Fibroblast of skin of right quadriceps (primary cell): ENCODE measurements at regions not wholly inside any gene's neighbourhood (a gene's known extent, or its start where the extent isn't known, plus 50 kb on each side); places are given as distances from the start of the nearest gene placed in this dataset.
"Not testable (repeated sequence)": the region's sequence is repeated elsewhere in the genome, so short reads cannot be mapped to it uniquely, and the experiment has no call there.

Experiments used
- DNase-seq: peaks from one replicate; pipeline ENCODE4 v3.0.0-alpha.2; 2013

- DNase-seq = no peak
Observed at GRCh38 chr12:59404109-59404650, 191.6 kb upstream of the SLC16A7 start.

- DNase-seq = peak; percentile 87
Observed at GRCh38 chr12:59403259-59403932, 192.4 kb upstream of the SLC16A7 start.

GRCh38 chr12:59401862-59402261, 194.0 kb upstream of the SLC16A7 start:
- DNase-seq = no peak

GRCh38 chr12:59398164-59398563, 197.7 kb upstream of the SLC16A7 start:
- no peak for DNase-seq

GRCh38 chr12:59396919-59397318, 198.9 kb upstream of the SLC16A7 start:
- DNase-seq = peak; percentile 42

GRCh38 chr12:59396519-59396918, 199.3 kb upstream of the SLC16A7 start:
- no peak for DNase-seq

- not testable (repeated sequence) for DNase-seq
Observed at GRCh38 chr12:59395310-59395709, 200.5 kb upstream of the SLC16A7 start.

- no peak for DNase-seq
Observed at GRCh38 chr12:59393506-59393905, 202.3 kb upstream of the SLC16A7 start.

GRCh38 chr12:59389968-59390576, 205.8 kb upstream of the SLC16A7 start:
- DNase-seq = no peak

- peak; percentile 21 for DNase-seq
Observed at GRCh38 chr12:59388694-59389093, 207.1 kb upstream of the SLC16A7 start.

- no peak for DNase-seq
Observed at GRCh38 chr12:59388176-59388575, 207.7 kb upstream of the SLC16A7 start.

- DNase-seq = peak; percentile 61
Observed at GRCh38 chr12:59386236-59386635, 209.6 kb upstream of the SLC16A7 start.

- DNase-seq = peak; percentile 97
Observed at GRCh38 chr12:59383079-59383822, 212.6 kb upstream of the SLC16A7 start.

- peak; percentile 21 for DNase-seq
Observed at GRCh38 chr12:59382282-59383078, 213.3 kb upstream of the SLC16A7 start.

- no peak for DNase-seq
Observed at GRCh38 chr12:59381106-59381505, 214.7 kb upstream of the SLC16A7 start.

GRCh38 chr12:59375633-59376032, 220.2 kb upstream of the SLC16A7 start:
- no peak for DNase-seq

- no peak for DNase-seq
Observed at GRCh38 chr12:59374783-59375182, 221.0 kb upstream of the SLC16A7 start.

GRCh38 chr12:59372956-59373355, 222.9 kb upstream of the SLC16A7 start:
- peak; percentile 52 for DNase-seq

- DNase-seq = no peak
Observed at GRCh38 chr12:59370933-59371332, 224.9 kb upstream of the SLC16A7 start.

GRCh38 chr12:59365133-59365532, 230.7 kb upstream of the SLC16A7 start:
- no peak for DNase-seq

GRCh38 chr12:59357811-59358210, 238.0 kb upstream of the SLC16A7 start:
- no peak for DNase-seq

- not testable (repeated sequence) for DNase-seq
Observed at GRCh38 chr12:59346248-59346647, 249.6 kb upstream of the SLC16A7 start.

GRCh38 chr12:59345406-59345805, 250.4 kb upstream of the SLC16A7 start:
- no peak for DNase-seq
